HFF-Myc (cell line): ENCODE measurements at regions not wholly inside any gene's neighbourhood (a gene's known extent, or its start where the extent isn't known, plus 50 kb on each side); places are given as distances from the start of the nearest gene placed in this dataset.

Experiments
- DNase-seq: peaks from one replicate; pipeline ENCODE4 v3.0.0-alpha.2; 2011; ENCODE audit warnings: low read depth; ENCODE audit errors: extremely low read depth
- H3K4me3 ChIP-seq: replicated peaks from 2 replicates; pipeline ENCODE4 v1.5.1; 2011; ENCODE audit warnings: low read depth, mild to moderate bottlenecking, control low read depth, low read length
- TF ChIP-seq, protein P1 (sequence below): IDR thresholded peaks from 2 replicates; pipeline ENCODE4 v1.5.1; 2012; ENCODE audit warnings: mild to moderate bottlenecking, low read depth, low read length, control low read depth; ENCODE audit errors: missing control alignments

DNA sequence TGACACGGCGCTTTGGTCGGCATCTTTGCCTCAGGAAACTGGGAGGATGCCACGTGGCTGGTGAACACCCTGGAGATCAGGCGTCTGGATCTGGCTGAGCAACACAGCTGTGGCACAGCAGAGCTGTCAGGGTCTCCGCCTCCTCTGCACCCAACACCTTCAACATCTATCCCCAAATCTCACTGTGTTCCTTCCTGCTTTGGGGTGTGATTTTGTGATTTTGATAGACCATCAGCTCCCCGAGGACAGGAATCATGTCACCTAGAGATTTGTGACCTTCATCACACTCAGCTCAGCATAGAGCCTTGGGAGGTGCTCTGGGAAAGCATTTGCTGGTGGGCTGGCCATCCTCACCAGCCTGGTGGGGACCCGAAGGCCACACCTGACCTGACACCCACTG lies 203.7 kb upstream of the FOXQ1 start:
- TF ChIP-seq, protein P1, sequence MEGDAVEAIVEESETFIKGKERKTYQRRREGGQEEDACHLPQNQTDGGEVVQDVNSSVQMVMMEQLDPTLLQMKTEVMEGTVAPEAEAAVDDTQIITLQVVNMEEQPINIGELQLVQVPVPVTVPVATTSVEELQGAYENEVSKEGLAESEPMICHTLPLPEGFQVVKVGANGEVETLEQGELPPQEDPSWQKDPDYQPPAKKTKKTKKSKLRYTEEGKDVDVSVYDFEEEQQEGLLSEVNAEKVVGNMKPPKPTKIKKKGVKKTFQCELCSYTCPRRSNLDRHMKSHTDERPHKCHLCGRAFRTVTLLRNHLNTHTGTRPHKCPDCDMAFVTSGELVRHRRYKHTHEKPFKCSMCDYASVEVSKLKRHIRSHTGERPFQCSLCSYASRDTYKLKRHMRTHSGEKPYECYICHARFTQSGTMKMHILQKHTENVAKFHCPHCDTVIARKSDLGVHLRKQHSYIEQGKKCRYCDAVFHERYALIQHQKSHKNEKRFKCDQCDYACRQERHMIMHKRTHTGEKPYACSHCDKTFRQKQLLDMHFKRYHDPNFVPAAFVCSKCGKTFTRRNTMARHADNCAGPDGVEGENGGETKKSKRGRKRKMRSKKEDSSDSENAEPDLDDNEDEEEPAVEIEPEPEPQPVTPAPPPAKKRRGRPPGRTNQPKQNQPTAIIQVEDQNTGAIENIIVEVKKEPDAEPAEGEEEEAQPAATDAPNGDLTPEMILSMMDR, result no peak
- no peak overlapping the region for H3K4me3 ChIP-seq

DNA sequence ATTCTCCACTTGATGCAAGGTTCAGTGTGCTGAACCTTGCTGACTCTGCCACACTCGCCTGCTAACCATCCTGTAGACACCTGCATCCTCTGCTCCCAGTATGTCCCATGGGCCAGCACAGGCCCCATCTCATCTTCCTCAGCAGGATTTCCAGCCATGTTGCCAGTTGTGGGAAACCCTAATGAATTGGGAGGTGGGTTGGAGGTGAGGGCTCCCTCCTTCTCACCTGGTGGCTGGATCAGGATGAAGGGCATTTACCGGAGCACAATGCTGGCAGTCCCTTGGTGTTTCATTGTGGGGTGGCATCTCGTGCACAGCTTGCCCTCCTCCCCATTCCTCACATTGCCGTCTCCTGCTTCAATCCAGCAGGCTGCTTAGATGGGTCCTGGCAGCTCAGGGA lies 204.3 kb upstream of the FOXQ1 start:
- no peak for DNase-seq
- TF ChIP-seq, protein P1, result no peak

More for the DNA sequence above, 203.7 kb upstream of the FOXQ1 start:
- DNase-seq, result no peak

DNA sequence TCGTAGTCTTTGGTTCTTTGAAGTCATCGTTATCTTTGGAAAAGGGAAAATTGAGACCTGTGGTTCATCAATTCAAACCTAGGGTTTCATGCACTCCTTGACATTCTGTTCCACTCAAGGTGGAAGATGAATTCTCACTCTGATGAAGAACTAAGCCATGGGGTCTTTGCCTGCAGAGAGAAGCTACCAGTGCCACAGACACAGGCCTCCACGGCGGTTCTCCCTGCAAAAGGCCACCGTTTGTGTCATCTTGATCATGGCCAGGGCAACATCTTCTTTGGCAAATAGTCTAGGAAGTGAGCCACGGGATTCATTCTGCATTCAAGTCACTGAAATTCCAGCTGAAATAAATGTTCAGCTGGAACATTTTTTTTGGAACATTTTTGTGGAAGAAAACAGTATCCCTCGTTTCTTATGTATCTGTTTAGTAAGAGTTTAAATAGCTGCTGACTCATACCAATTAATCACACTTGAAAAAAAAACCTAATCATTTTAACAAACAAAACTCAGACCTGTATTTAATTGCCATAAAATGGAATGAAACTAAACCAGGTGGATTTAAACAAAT lies 206.0 kb upstream of the FOXQ1 start:
- no peak overlapping the region for H3K4me3 ChIP-seq
- DNase-seq, result no peak
- TF ChIP-seq, protein P1, result no peak

More for the DNA sequence above, 204.3 kb upstream of the FOXQ1 start:
- no peak overlapping the region for H3K4me3 ChIP-seq

DNA sequence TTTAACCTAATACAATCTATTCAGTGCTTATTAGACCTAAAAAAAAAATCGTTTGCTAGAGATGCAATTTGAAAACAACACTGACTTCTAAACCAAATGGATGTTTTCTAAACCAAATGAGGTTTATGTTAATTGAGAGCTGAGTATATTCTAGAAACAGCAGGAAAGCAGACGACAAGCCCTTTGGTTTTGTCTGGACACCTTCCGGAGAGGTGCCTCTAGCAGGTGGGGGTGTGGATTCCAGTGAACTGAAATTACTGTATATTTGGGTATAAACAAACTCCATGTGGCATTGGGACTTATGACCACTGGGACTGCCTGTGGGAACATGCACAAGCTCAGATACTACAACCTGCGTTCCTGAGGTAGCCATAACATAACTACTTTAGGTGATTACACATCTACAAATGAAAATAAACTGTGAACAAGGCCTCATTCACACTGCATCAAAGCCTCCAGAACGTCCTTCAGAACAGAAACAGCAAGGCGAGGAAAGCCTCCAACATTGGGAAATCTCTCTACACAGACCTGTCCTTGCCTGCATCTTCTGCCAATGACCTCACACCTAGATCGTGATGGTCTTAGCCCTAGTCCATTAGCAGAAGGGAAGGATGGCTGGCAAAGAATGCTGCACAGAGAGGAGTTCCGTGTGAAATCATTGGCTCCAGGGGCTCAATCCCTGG lies 206.8 kb upstream of the FOXQ1 start:
- TF ChIP-seq, protein P1, result no peak
- H3K4me3 ChIP-seq, result no peak overlapping the region
- no peak for DNase-seq

DNA sequence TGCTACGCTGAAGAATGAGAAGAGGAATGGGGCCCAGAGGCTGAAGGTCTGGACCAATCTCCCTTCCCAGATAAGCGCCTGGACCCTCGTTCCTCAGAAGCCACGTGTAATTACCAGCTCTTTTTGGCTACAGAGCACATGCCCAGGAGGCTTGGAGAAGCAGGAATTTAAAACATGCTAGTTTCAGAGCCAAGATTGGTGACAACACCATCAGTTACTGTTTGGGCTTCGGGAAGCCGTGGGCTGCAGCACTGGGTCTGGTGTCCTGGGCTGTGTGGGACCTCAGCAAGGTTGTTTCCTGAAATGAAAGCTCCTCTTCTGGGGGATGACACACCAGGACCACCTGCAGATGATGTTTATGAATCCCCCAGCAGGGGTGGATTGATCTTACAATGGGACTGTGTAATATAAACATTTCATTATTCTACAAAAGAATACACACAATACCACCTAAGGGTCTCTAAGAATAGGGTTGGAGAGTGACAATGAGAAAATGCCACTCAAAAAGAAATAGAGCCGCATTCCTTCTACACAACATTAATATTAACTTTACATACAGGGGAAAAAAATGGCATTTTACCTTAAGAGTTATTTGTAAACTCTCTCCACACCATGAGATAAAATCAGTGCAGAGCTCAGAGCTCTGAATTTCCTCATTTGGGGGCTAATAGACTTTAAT lies 207.8 kb upstream of the FOXQ1 start:
- DNase-seq, result no peak
- TF ChIP-seq, protein P1, result no peak
- no peak overlapping the region for H3K4me3 ChIP-seq

DNA sequence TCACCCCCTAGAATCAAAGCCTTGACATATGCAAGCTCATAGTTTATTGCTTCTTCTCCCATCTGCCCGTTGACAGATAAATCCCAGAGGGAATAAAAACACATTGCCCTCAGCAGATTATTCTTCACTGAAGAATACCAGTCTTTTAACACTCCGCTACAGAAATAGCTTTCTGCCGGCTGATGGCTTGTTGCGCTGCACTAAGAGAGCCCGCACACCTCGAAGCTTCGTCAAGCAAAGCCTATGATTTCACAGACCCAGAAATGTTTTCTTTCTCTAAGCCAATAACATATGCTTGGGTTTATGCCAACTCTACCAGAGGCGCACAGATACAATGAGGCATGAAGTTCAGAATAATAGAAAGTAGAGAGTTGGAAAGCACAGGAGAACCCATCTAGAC lies 208.9 kb upstream of the FOXQ1 start:
- H3K4me3 ChIP-seq, result no peak overlapping the region
- no peak for DNase-seq
- TF ChIP-seq, protein P1, result no peak
